DOHH2 (cell line): ENCODE measurements at regions not wholly inside any gene's neighbourhood (a gene's known extent, or its start where the extent isn't known, plus 50 kb on each side); places are given as distances from the start of the nearest gene placed in this dataset.

Experiments
- H3F3A ChIP-seq: fragments of 200-600 bp; sonication (generic), shearing (Covaris generic); 2 replicates; pipeline ENCODE4 v1.6.0; 2016; ENCODE audit warnings: antibody characterized with exemption, mild to moderate bottlenecking; ENCODE audit not compliant: control insufficient read depth, insufficient read depth
- H3K27ac ChIP-seq: fragments of 200-600 bp; sonication (generic); 2 replicates; pipeline ENCODE4 v1.5.1; 2014; ENCODE audit warnings: low read depth, mild to moderate bottlenecking, low read length, moderate library complexity
- H3K27me3 ChIP-seq: fragments of 200-600 bp; sonication (generic); 2 replicates; pipeline ENCODE4 v1.6.1; 2014; ENCODE audit warnings: mild to moderate bottlenecking, low read length, mixed read lengths; ENCODE audit not compliant: control insufficient read depth
- H3K36me3 ChIP-seq: fragments of 200-600 bp; sonication (generic); 2 replicates; pipeline ENCODE4 v1.6.1; 2014; ENCODE audit warnings: mild to moderate bottlenecking, low read length, moderate library complexity, mixed read lengths; ENCODE audit not compliant: control insufficient read depth
- H3K4me1 ChIP-seq: fragments of 200-600 bp; sonication (generic); 2 replicates; pipeline ENCODE4 v1.6.1; 2014; ENCODE audit warnings: mild to moderate bottlenecking, low read length, mixed read lengths; ENCODE audit not compliant: control insufficient read depth
- H3K4me2 ChIP-seq: fragments of 200-600 bp; sonication (generic); 2 replicates; pipeline ENCODE4 v1.6.0; 2014; ENCODE audit warnings: mild to moderate bottlenecking, low read length, moderate library complexity
- H3K4me3 ChIP-seq: fragments of 200-600 bp; sonication (generic); 2 replicates; pipeline ENCODE4 v1.5.1; 2014; ENCODE audit warnings: mild to moderate bottlenecking, low read length, mixed read lengths
- H3K79me2 ChIP-seq: fragments of 200-600 bp; sonication (generic); 2 replicates; pipeline ENCODE4 v1.6.1; 2014; ENCODE audit warnings: mild to moderate bottlenecking, low read length, mixed read lengths; ENCODE audit not compliant: control insufficient read depth
- H3K9me2 ChIP-seq: fragments of 200-600 bp; sonication (generic); replicated peaks from 2 replicates; pipeline ENCODE4 v1.6.1; 2014; ENCODE audit warnings: mild to moderate bottlenecking, low read length, mixed read lengths; ENCODE audit not compliant: control insufficient read depth
- H3K9me3 ChIP-seq: fragments of 200-600 bp; sonication (generic); 2 replicates; pipeline ENCODE4 v1.6.1; 2014; ENCODE audit warnings: antibody characterized with exemption, low read length, mixed read lengths; ENCODE audit not compliant: control insufficient read depth, insufficient read depth
- H4K20me1 ChIP-seq: fragments of 200-600 bp; sonication (generic); 2 replicates; pipeline ENCODE4 v1.6.0; 2014; ENCODE audit warnings: low read depth, mild to moderate bottlenecking, antibody characterized with exemption, low read length, moderate library complexity; ENCODE audit not compliant: control insufficient read depth, insufficient read depth
- CTCF ChIP-seq: fragments of 200-600 bp; sonication (generic); IDR thresholded peaks from one replicate; pipeline ENCODE4 v1.5.1; 2014; ENCODE audit warnings: antibody characterized with exemption, mild to moderate bottlenecking, low read depth, low read length; ENCODE audit not compliant: poor library complexity, severe bottlenecking
- EZH2phosphoT487 ChIP-seq: fragments of 200-600 bp; sonication (generic); IDR thresholded peaks from 2 replicates; pipeline ENCODE4 v1.6.1; 2017; ENCODE audit warnings: borderline replicate concordance, mild to moderate bottlenecking, antibody characterized with exemption, low read length, moderate library complexity, mixed read lengths

- no peaks in the 10 kb centered on the region for H3K9me2 ChIP-seq
- no peaks in the 10 kb centered on the region for H3K4me1 ChIP-seq
Observed at GRCh38 chr16:50464325-50465290, 83.6 kb upstream of the NKD1 start.

GRCh38 chr16:50463581-50464324, 84.4 kb upstream of the NKD1 start:
- H3K27me3 ChIP-seq = peaks cover 19% of the 10 kb centered on the region
- no peaks in the 10 kb centered on the region for H4K20me1 ChIP-seq
- H3K4me2 ChIP-seq = no peak overlapping the region
- no peaks in the 10 kb centered on the region for H3K79me2 ChIP-seq
- H3F3A ChIP-seq = no peaks in the 10 kb centered on the region
- TF ChIP-seq CTCF (no peak), EZH2phosphoT487 (no peak)
- no peaks in the 10 kb centered on the region for H3K4me1 ChIP-seq
- H3K9me3 ChIP-seq = no peaks in the 10 kb centered on the region
- H3K27ac ChIP-seq = no peak overlapping the region
- H3K9me2 ChIP-seq = no peaks in the 10 kb centered on the region
- no peak overlapping the region for H3K4me3 ChIP-seq
- H3K36me3 ChIP-seq = no peaks in the 10 kb centered on the region

More at GRCh38 chr16:50464325-50465290, 83.6 kb upstream of the NKD1 start:
- no peaks in the 10 kb centered on the region for H3K79me2 ChIP-seq
- no peak overlapping the region for H3K27ac ChIP-seq
- no peak overlapping the region for H3K4me2 ChIP-seq
- H3K4me3 ChIP-seq = no peak overlapping the region
- H3K9me3 ChIP-seq = no peaks in the 10 kb centered on the region
- peaks cover 11% of the 10 kb centered on the region for H3K27me3 ChIP-seq
- no peak for TF ChIP-seq EZH2phosphoT487
- TF ChIP-seq CTCF = peak; percentile 10
- H3K36me3 ChIP-seq = no peaks in the 10 kb centered on the region
- no peaks in the 10 kb centered on the region for H4K20me1 ChIP-seq
- no peaks in the 10 kb centered on the region for H3F3A ChIP-seq

- Histone ChIP-seq H3K27ac (no peak overlapping the region), H3K79me2 (no peaks in the 10 kb centered on the region), H3K4me1 (no peaks in the 10 kb centered on the region), H4K20me1 (no peaks in the 10 kb centered on the region), H3K9me3 (no peaks in the 10 kb centered on the region), H3K36me3 (no peaks in the 10 kb centered on the region), H3K4me3 (no peak overlapping the region), H3K4me2 (no peak overlapping the region), H3K9me2 (no peaks in the 10 kb centered on the region), H3F3A (no peaks in the 10 kb centered on the region), H3K27me3 (peaks cover 27% of the 10 kb centered on the region)
- TF ChIP-seq CTCF (no peak), EZH2phosphoT487 (no peak)
Observed at GRCh38 chr16:50462793-50463507, 85.2 kb upstream of the NKD1 start.
